ENCODE measurements at regions not wholly inside any gene's neighbourhood (a gene's known extent, or its start where the extent isn't known, plus 50 kb on each side); places are given as distances from the start of the nearest gene placed in this dataset.
"Not testable (repeated sequence)": the region's sequence is repeated elsewhere in the genome, so short reads cannot be mapped to it uniquely, and the experiment has no call there.

DNA sequence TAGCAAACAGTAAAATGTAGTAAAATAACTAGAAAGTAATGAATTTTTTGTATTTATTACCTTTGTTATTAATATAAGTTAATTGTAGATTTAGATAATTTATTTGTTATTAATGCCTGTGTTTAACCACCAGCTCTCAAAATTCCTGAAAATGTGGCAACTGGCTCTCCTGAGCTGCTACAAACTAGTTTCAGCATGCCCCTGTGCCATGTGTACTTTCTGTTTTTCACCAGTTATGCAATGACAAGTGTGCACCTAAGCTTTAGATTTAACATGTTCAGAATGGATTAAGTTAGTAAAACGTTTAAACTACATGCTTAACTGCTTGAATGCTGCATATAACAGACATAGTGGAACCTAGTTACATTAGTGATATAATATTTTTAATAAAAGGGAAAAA, 88.1 kb downstream of the POSTN start:
- no peak overlapping the region for H3K4me3 ChIP-seq (ENCODE audit: low read depth, low read length)
- TF ChIP-seq CTCF (IDR thresholded peaks at IDR 0.05; ENCODE audit: low read depth, low read length), result no peak
- TF ChIP-seq, protein P1, sequence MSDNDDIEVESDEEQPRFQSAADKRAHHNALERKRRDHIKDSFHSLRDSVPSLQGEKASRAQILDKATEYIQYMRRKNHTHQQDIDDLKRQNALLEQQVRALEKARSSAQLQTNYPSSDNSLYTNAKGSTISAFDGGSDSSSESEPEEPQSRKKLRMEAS (IDR thresholded peaks at IDR 0.05; ENCODE audit: low read depth, low read length), result no peak
- no peak for TF ChIP-seq MYC (IDR thresholded peaks at IDR 0.05; ENCODE audit: low read depth, low read length)
- TF ChIP-seq POLR2A (IDR thresholded peaks at IDR 0.05; ENCODE audit: extremely low read depth, insufficient read length), result no peak
- no peak for DNase-seq (ENCODE audit: low read depth)

GRCh38 chr13:37505531-37505930, 93.0 kb downstream of the POSTN start:
- no peak for DNase-seq (ENCODE audit: low read depth)
- TF ChIP-seq, protein P1 (IDR thresholded peaks at IDR 0.05; ENCODE audit: low read depth, low read length), result no peak
- TF ChIP-seq POLR2A (IDR thresholded peaks at IDR 0.05; ENCODE audit: extremely low read depth, insufficient read length), result no peak
- TF ChIP-seq MYC (IDR thresholded peaks at IDR 0.05; ENCODE audit: low read depth, low read length), result no peak
- no peak for TF ChIP-seq CTCF (IDR thresholded peaks at IDR 0.05; ENCODE audit: low read depth, low read length)
- H3K4me3 ChIP-seq (ENCODE audit: low read depth, low read length), result no peak overlapping the region

DNA sequence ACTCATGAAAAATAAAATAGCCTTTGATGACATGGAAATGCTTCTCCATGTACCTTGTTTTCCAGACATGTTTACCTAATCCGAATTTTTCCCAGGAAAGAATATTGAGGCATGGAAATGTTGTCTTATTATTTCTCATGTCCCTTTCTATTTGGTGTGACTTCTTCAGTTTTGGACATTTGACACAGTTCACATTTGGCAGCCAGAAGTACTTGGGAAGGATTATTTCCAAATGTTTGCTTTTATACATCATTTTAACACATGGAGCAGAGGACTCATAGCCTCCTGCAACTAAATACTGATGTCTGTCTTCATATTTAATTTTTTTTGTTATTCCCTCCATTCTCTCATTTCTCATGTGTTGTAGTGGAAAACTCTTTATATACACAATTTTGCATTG, 94.3 kb downstream of the POSTN start:
- H3K4me3 ChIP-seq (ENCODE audit: low read depth, low read length), result no peak overlapping the region
- TF ChIP-seq MYC (IDR thresholded peaks at IDR 0.05; ENCODE audit: low read depth, low read length), result no peak
- TF ChIP-seq, protein P1 (IDR thresholded peaks at IDR 0.05; ENCODE audit: low read depth, low read length), result no peak
- no peak for TF ChIP-seq POLR2A (IDR thresholded peaks at IDR 0.05; ENCODE audit: extremely low read depth, insufficient read length)
- no peak for DNase-seq (ENCODE audit: low read depth)

DNA sequence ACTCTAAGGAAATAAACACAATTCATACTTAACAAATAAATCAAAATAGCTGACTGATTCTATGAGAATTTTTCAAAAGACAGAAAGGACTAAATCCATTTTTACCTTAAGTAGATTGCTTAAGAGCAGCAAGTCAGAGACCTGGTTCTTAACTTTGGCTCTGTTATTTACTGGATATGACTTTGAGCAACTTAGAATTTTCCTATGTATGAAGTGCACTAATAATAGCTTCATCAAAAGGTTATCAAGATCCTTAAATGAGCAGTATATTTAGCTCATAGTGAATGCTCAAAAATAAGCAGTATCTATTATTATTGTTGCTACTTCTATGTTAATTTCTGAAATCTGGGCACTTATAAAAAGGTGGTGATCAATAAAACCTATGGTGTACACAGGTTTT, 95.3 kb downstream of the POSTN start:
- no peak for DNase-seq (ENCODE audit: low read depth)
- TF ChIP-seq CTCF (IDR thresholded peaks at IDR 0.05; ENCODE audit: low read depth, low read length) (no peak), POLR2A (IDR thresholded peaks at IDR 0.05; ENCODE audit: extremely low read depth, insufficient read length) (no peak), MYC (IDR thresholded peaks at IDR 0.05; ENCODE audit: low read depth, low read length) (no peak)
- TF ChIP-seq, protein P1 (IDR thresholded peaks at IDR 0.05; ENCODE audit: low read depth, low read length), result no peak
- H3K4me3 ChIP-seq (ENCODE audit: low read depth, low read length), result no peak overlapping the region

- not testable (repeated sequence) for H3K4me3 ChIP-seq (ENCODE audit: low read depth, low read length); DNase-seq (ENCODE audit: low read depth)
These were observed 96.1 kb downstream of the POSTN start for GRCh38 chr13:37502303-37502993.

GRCh38 chr13:37501187-37501586, 97.4 kb downstream of the POSTN start:
- DNase-seq (ENCODE audit: low read depth), result no peak
- TF ChIP-seq, protein P1 (IDR thresholded peaks at IDR 0.05; ENCODE audit: low read depth, low read length), result no peak
- TF ChIP-seq POLR2A (IDR thresholded peaks at IDR 0.05; ENCODE audit: extremely low read depth, insufficient read length), result no peak
- TF ChIP-seq CTCF (IDR thresholded peaks at IDR 0.05; ENCODE audit: low read depth, low read length), result no peak
- no peak for TF ChIP-seq MYC (IDR thresholded peaks at IDR 0.05; ENCODE audit: low read depth, low read length)
- H3K4me3 ChIP-seq (ENCODE audit: low read depth, low read length), result no peak overlapping the region

DNA sequence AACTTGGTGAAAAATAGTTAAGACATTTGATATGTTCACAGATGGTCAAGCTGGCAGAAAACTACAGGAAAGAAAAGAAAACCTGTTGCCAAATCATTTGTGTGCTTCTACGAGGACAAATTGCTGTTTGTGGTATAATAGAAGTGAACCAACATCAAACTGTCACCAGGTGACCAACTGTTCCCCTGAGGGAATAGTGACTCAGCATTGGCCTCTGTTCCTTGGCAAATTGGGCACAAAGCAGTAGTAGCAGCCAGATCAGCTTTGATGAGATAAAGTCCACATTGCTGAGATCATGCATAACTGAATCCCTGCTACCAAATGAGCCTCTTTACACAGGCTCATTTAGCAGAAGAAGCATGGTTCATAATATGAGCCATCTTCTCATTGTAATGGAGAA, 103.5 kb downstream of the POSTN start:
- TF ChIP-seq, protein P1 (IDR thresholded peaks at IDR 0.05; ENCODE audit: low read depth, low read length), result no peak
- peak; percentile 11 for DNase-seq (ENCODE audit: low read depth)
- H3K4me3 ChIP-seq (ENCODE audit: low read depth, low read length), result no peak overlapping the region

Measured in NB4 (cell line).